ENCODE measurements at regions not wholly inside any gene's neighbourhood (a gene's known extent, or its start where the extent isn't known, plus 50 kb on each side); places are given as distances from the start of the nearest gene placed in this dataset.

DNA sequence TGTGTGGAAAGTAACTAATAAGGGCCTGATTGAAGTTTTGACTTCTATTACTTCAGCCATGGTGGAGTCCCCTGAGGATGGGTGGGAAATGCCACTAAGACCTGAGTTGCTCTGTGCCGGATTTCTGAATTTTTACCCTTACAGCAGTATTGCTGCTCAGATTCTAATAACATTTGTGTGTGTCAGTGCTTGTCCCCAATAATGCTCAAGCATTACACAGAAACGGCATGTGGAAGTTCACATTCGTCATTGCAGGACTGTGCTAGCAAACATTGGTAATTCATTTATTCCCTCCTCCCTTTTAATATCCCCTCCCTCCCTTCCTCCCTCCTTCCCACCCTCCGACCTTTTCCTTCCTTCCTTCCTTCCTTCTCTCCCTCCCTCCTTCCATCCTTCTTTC, 484.5 kb upstream of the ONECUT1 start:
- 60% methylated on average over 4 of the region's 4 CpGs for WGBS
- no peaks in the 10 kb centered on the region for H3K27me3 ChIP-seq (replicated peaks; ENCODE audit: insufficient read depth)
- H3K9me3 ChIP-seq = no peaks in the 10 kb centered on the region
- TF ChIP-seq CTCF (IDR thresholded peaks at IDR 0.05) = no peak
- TF ChIP-seq POLR2A (IDR thresholded peaks at IDR 0.05) = no peak
- TF ChIP-seq POLR2AphosphoS5 (IDR thresholded peaks at IDR 0.05) = no peak
- H3K4me3 ChIP-seq = no peak overlapping the region
- H3K4me1 ChIP-seq (replicated peaks) = no peaks in the 10 kb centered on the region
- intact Hi-C loops (cut with DNase I) = no loop called here
- H3K27ac ChIP-seq = no peak overlapping the region
- no peaks in the 10 kb centered on the region for H3K36me3 ChIP-seq
- DNase-seq (ENCODE audit: low spot score) = no peak

DNA sequence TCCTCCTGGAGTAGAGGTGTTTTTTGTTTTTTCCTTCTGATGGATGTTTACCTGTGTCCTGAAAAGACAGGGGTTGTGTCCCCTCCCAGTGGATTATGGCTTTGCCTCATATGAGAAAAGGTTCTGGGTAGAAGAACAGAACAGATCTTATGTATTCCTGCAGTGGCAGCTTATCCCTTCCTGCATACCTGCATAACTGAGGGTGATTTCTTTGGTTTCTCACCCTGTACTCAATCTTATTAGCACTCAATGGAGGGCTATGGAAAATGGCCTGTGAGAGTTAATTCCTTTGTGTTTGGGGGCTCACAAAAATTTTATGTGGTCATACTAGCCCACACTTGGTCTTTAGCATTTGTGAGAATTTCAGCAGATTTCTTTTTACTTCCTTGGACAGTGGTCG, 482.0 kb upstream of the ONECUT1 start:
- TF ChIP-seq POLR2A (IDR thresholded peaks at IDR 0.05) (no peak), CTCF (IDR thresholded peaks at IDR 0.05) (no peak), POLR2AphosphoS5 (IDR thresholded peaks at IDR 0.05) (no peak)
- H3K9me3 ChIP-seq = no peaks in the 10 kb centered on the region
- WGBS = 0% methylated on average over 1 of the region's 1 CpG
- no peaks in the 10 kb centered on the region for H3K36me3 ChIP-seq
- H3K4me1 ChIP-seq (replicated peaks) = no peaks in the 10 kb centered on the region
- no peak for DNase-seq (ENCODE audit: low spot score)
- no peak overlapping the region for H3K27ac ChIP-seq
- no peak overlapping the region for H3K4me3 ChIP-seq
- H3K27me3 ChIP-seq (replicated peaks; ENCODE audit: insufficient read depth) = no peaks in the 10 kb centered on the region
- intact Hi-C loops (cut with DNase I) = no loop called here

DNA sequence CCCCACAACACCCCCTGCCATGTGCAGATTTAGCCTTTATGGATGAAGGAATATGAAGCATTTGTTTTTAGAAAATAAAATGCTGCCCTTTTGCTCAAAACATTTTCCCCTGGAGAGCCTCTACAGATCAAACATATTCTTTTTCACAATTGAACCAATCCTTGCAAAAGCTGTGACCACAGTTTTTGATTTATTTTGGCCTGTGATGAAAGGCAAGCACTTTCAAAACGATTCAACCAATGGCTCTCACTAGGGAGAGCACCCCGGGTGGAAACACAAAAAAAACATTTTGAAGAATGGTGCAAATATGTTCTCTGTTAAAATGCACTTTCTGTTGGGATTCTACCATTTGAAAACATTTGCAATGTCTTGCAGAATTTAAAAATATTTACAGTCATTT, 476.0 kb upstream of the ONECUT1 start:
- Histone ChIP-seq H3K27me3 (replicated peaks; ENCODE audit: insufficient read depth) (no peaks in the 10 kb centered on the region), H3K9me3 (no peaks in the 10 kb centered on the region), H3K36me3 (no peaks in the 10 kb centered on the region), H3K4me1 (replicated peaks) (no peaks in the 10 kb centered on the region), H3K4me3 (no peak overlapping the region), H3K27ac (no peak overlapping the region)
- WGBS = 18% methylated on average over 2 of the region's 2 CpGs
- intact Hi-C loops (cut with DNase I) = no loop called here
- TF ChIP-seq CTCF (IDR thresholded peaks at IDR 0.05) (no peak), POLR2A (IDR thresholded peaks at IDR 0.05) (no peak), POLR2AphosphoS5 (IDR thresholded peaks at IDR 0.05) (no peak)
- DNase-seq (ENCODE audit: low spot score) = no peak

DNA sequence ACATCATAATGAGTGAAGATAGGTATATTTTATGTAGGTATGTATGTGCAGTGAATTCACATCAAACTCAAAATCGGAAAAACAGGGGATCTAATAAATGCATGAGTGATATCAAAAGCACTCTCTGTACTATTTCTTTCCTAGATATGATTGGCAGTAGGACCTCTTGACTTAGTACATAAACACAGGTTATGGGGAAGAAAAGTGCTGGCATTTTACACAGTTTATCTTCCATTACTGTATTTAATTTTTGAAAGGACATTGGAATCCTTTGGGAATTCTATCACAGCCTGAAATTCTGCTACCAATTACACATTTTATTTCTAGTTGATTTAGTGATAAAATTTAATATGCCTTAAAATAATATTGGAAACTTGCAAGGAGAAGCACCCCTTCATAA, 470.5 kb upstream of the ONECUT1 start:
- H3K36me3 ChIP-seq = no peaks in the 10 kb centered on the region
- DNase-seq (ENCODE audit: low spot score) = no peak
- no peaks in the 10 kb centered on the region for H3K9me3 ChIP-seq
- H3K4me3 ChIP-seq = no peak overlapping the region
- TF ChIP-seq POLR2A (IDR thresholded peaks at IDR 0.05) = no peak
- TF ChIP-seq POLR2AphosphoS5 (IDR thresholded peaks at IDR 0.05) = no peak
- TF ChIP-seq CTCF (IDR thresholded peaks at IDR 0.05) = no peak
- intact Hi-C loops (cut with DNase I) = no loop called here
- H3K4me1 ChIP-seq (replicated peaks) = no peaks in the 10 kb centered on the region
- no peaks in the 10 kb centered on the region for H3K27me3 ChIP-seq (replicated peaks; ENCODE audit: insufficient read depth)
- WGBS = 69% methylated on average over 1 of the region's 1 CpG
- no peak overlapping the region for H3K27ac ChIP-seq

- H3K4me3 ChIP-seq = no peak overlapping the region
- DNase-seq (ENCODE audit: low spot score) = no peak
- H3K27me3 ChIP-seq (replicated peaks; ENCODE audit: insufficient read depth) = no peaks in the 10 kb centered on the region
- H3K36me3 ChIP-seq = no peaks in the 10 kb centered on the region
- intact Hi-C loops (cut with DNase I) = no loop called here
- no peak for TF ChIP-seq POLR2A (IDR thresholded peaks at IDR 0.05)
- no peak for TF ChIP-seq POLR2AphosphoS5 (IDR thresholded peaks at IDR 0.05)
- TF ChIP-seq CTCF (IDR thresholded peaks at IDR 0.05) = no peak
- WGBS = 54% methylated on average over 4 of the region's 4 CpGs
- no peaks in the 10 kb centered on the region for H3K9me3 ChIP-seq
- H3K27ac ChIP-seq = no peak overlapping the region
- H3K4me1 ChIP-seq (replicated peaks) = no peaks in the 10 kb centered on the region
Measured at GRCh38 chr15:53256457-53256856, 466.3 kb upstream of the ONECUT1 start.
